GM12878 (cell line): ENCODE measurements at regions not wholly inside any gene's neighbourhood (a gene's known extent, or its start where the extent isn't known, plus 50 kb on each side); places are given as distances from the start of the nearest gene placed in this dataset.

Experiments
- ATAC-seq: fragments of 200-7000 bp; cut with Tn5 transposase; 3 replicates; pipeline ENCODE4 v1.9.1; 2020; ENCODE audit warnings: mild to moderate bottlenecking, moderate library complexity
- BruUV-seq: library from RNA; stranded (reverse); fragments of 400-500 nt; replicated peaks from 2 replicates; lab custom pipeline; 2021; lab: Mats Ljungman, UMichigan
- CTCF ChIA-PET: fragments of 300-600 bp; sonication (Branson Sonifier 250); formaldehyde crosslinking; extraction: SDS; loops from one replicate; lab custom pipeline; 2021; ENCODE audit warnings: inconsistent platforms; lab: Yijun Ruan, JAX
- POLR2A ChIA-PET: fragments of 350-600 bp; formaldehyde crosslinking; extraction: SDS; loops from one replicate; lab custom pipeline; 2021; ENCODE audit warnings: inconsistent platforms; lab: Charles Lee
- RAD21 ChIA-PET: fragments of 300-600 bp; sonication (Branson Sonifier 250); formaldehyde crosslinking; loops from one replicate; lab custom pipeline; 2023; ENCODE audit warnings: antibody characterized with exemption; ENCODE audit not compliant: unreplicated experiment; lab: Charles Lee
- SMC1A ChIA-PET: fragments of 300-600 bp; sonication (Branson Sonifier 250); formaldehyde crosslinking; loops from one replicate; lab custom pipeline; 2023; ENCODE audit not compliant: unreplicated experiment, uncharacterized antibody; lab: Charles Lee
- DNase-seq: peaks from one replicate; pipeline ENCODE4 v3.0.0-alpha.2; 2011; ENCODE audit warnings: low read depth, low spot score
- FAIRE-seq: peaks from 3 replicates; lab custom pipeline; 2011; peaks lifted over from hg19 to GRCh38; lab: Jason Lieb, UNC
- H2AFZ ChIP-seq: 2 replicates; pipeline ENCODE4 v1.6.0; 2011; ENCODE audit warnings: low read depth, low read length, control low read depth; ENCODE audit not compliant: control insufficient read depth
- H3K27ac ChIP-seq: 2 replicates; pipeline ENCODE4 v1.5.1; 2011; ENCODE audit warnings: control low read depth; ENCODE audit not compliant: control insufficient read depth, insufficient read depth
- H3K27me3 ChIP-seq, 2 experiments: replicated peaks in 1 of 2; 2 replicates each; pipeline versions ENCODE4 v1.6.0 to v1.6.1; 2011; ENCODE audit warnings: low read length in 1 of 2; ENCODE audit not compliant: control insufficient read depth in 2 of 2, insufficient read depth in 2 of 2
- H3K36me3 ChIP-seq, 2 experiments: 2 replicates each; pipeline ENCODE4 v1.5.1; 2011; ENCODE audit warnings: low read length in 1 of 2; ENCODE audit not compliant: control insufficient read depth in 2 of 2, insufficient read depth in 2 of 2
- H3K4me1 ChIP-seq: 2 replicates; pipeline ENCODE4 v1.6.1; 2011; ENCODE audit warnings: mild to moderate bottlenecking, low read length, moderate library complexity, mixed read lengths; ENCODE audit not compliant: control insufficient read depth, insufficient read depth
- H3K4me2 ChIP-seq: 2 replicates; pipeline ENCODE4 v1.6.0; 2011; ENCODE audit warnings: control low read depth; ENCODE audit not compliant: control insufficient read depth, insufficient read depth
- H3K4me3 ChIP-seq: fragments of 200-600 bp; sonication (generic); 2 replicates; pipeline ENCODE4 v1.5.1; 2016
- H3K79me2 ChIP-seq: 2 replicates; pipeline ENCODE4 v1.6.0; 2011; ENCODE audit warnings: low read length; ENCODE audit not compliant: control insufficient read depth, insufficient read depth
- H3K9ac ChIP-seq: 2 replicates; pipeline ENCODE4 v1.8.0; 2011; ENCODE audit warnings: low read length, control low read depth, mixed read lengths; ENCODE audit not compliant: control insufficient read depth, insufficient read depth
- H3K9me3 ChIP-seq: replicated peaks from 3 replicates; pipeline ENCODE4 v1.5.1; 2011; ENCODE audit warnings: mild to moderate bottlenecking, low read length; ENCODE audit not compliant: control insufficient read depth, insufficient read depth
- H4K20me1 ChIP-seq: 2 replicates; pipeline ENCODE4 v1.6.0; 2011; ENCODE audit not compliant: control insufficient read depth, insufficient read depth
- E2F4 ChIP-seq: IDR thresholded peaks from 2 replicates; pipeline ENCODE4 v1.6.1; 2012; ENCODE audit warnings: low read depth, low read length, improper control_type of control experiment
- FOXM1 ChIP-seq: IDR thresholded peaks from 2 replicates; pipeline ENCODE4 v1.6.1; 2012; ENCODE audit warnings: low read depth, mild to moderate bottlenecking, inconsistent platforms, low read length, moderate library complexity
- HDAC6 ChIP-seq: fragments of 200-600 bp; sonication (generic); IDR thresholded peaks from one replicate; pipeline ENCODE4 v1.8.0; 2017; ENCODE audit warnings: antibody characterized with exemption; ENCODE audit not compliant: unreplicated experiment
- HSF1 ChIP-seq: fragments of 150-350 bp; IDR thresholded peaks from 2 replicates; pipeline ENCODE4 v1.6.1; 2014; ENCODE audit warnings: mild to moderate bottlenecking, low read depth, low read length
- MXI1 ChIP-seq: fragments of 150-350 bp; IDR thresholded peaks from 2 replicates; pipeline ENCODE4 v1.6.1; 2011; ENCODE audit warnings: low read depth, mild to moderate bottlenecking, inconsistent platforms, low read length, improper control_type of control experiment
- PML ChIP-seq: IDR thresholded peaks from 2 replicates; pipeline ENCODE4 v1.6.1; 2012; ENCODE audit warnings: low read length, inconsistent platforms
- SKIL ChIP-seq: fragments of 450-650 bp; IDR thresholded peaks from 2 replicates; pipeline ENCODE4 v1.6.1; 2017; ENCODE audit warnings: mild to moderate bottlenecking, low read depth, inconsistent platforms; ENCODE audit not compliant: poor library complexity, severe bottlenecking
- SMAD1 ChIP-seq: fragments of 450-650 bp; IDR thresholded peaks from 2 replicates; pipeline ENCODE4 v1.6.1; 2018; ENCODE audit warnings: mild to moderate bottlenecking, low read depth; ENCODE audit not compliant: partially characterized antibody
- SMAD5 ChIP-seq: IDR thresholded peaks from 2 replicates; pipeline ENCODE4 v1.6.1; 2016; ENCODE audit warnings: antibody characterized with exemption, low read depth
- SMC3 ChIP-seq: IDR thresholded peaks from 2 replicates; pipeline ENCODE4 v1.6.1; 2011; ENCODE audit warnings: low read length, improper control_type of control experiment, borderline replicate concordance
- USF1 ChIP-seq: IDR thresholded peaks from 2 replicates; pipeline ENCODE4 v1.6.1; 2011; ENCODE audit warnings: borderline replicate concordance, low read depth, mild to moderate bottlenecking, moderate library complexity, mixed read lengths, low read length; ENCODE audit not compliant: insufficient read depth; ENCODE audit errors: extremely low read length
- WRNIP1 ChIP-seq: IDR thresholded peaks from 2 replicates; pipeline ENCODE4 v1.6.1; 2011; ENCODE audit warnings: low read depth, low read length, improper control_type of control experiment, borderline replicate concordance
- ZBTB4 ChIP-seq: fragments of 450-650 bp; formaldehyde crosslinking; IDR thresholded peaks from 2 replicates; pipeline ENCODE4 v1.4.0; 2022; ENCODE audit warnings: mild to moderate bottlenecking, moderate library complexity
- in situ Hi-C: fragments of 300-500 bp; cut with MboI; formaldehyde crosslinking; loops from 9 replicates; pipeline ENCODE4 v1.14.3; 2018; ENCODE audit warnings: mixed read lengths
- intact Hi-C: fragments of 100-400 bp; cut with micrococcal nuclease; formaldehyde crosslinking; loops from one replicate; pipeline ENCODE4 v1.14.2; 2022; ENCODE audit not compliant: unreplicated experiment

- no peak for FAIRE-seq
- H4K20me1 ChIP-seq = no peaks in the 10 kb centered on the region
- CTCF ChIA-PET = no interaction called here
- no peaks in the 10 kb centered on the region for H3K79me2 ChIP-seq
- intact Hi-C loops = no loop called here
- H3K27ac ChIP-seq = no peak overlapping the region
- no peak overlapping the region for H3K4me2 ChIP-seq
- no peaks in the 10 kb centered on the region for H3K4me1 ChIP-seq
- H3K36me3 ChIP-seq = no peaks in the 10 kb centered on the region
- no peak for ATAC-seq
- RAD21 ChIA-PET = no interaction called here
- DNase-seq = no peak
- H2AFZ ChIP-seq = no peak overlapping the region
- in situ Hi-C loops = no loop called here
- BruUV-seq = no TSS peak
- SMC1A ChIA-PET = no interaction called here
- POLR2A ChIA-PET = no interaction called here
- H3K4me3 ChIP-seq = no peak overlapping the region
- H3K9ac ChIP-seq = no peak overlapping the region
- H3K9me3 ChIP-seq = no peaks in the 10 kb centered on the region
- H3K27me3 ChIP-seq = peaks cover 0 to 4% of the 10 kb centered on the region in 2 experiments; a peak in 2 of 4 replicates
- no peak for TF ChIP-seq PML
- no peak for TF ChIP-seq MXI1
- no peak for TF ChIP-seq WRNIP1
- TF ChIP-seq ZBTB4 (CRISPR knock-in tag) = no peak
- TF ChIP-seq HSF1 = no peak
- TF ChIP-seq SKIL = no peak
- TF ChIP-seq SMC3 = no peak
- TF ChIP-seq HDAC6 = no peak
- TF ChIP-seq SMAD1 = no peak
- TF ChIP-seq USF1 = no peak
- no peak for TF ChIP-seq FOXM1
- TF ChIP-seq SMAD5 = no peak
- no peak for TF ChIP-seq E2F4
Observed at GRCh38 chr11:112533682-112534081, 273.0 kb upstream of the PLET1 start.
